PFSK-1 (cell line): ENCODE measurements at regions not wholly inside any gene's neighbourhood (a gene's known extent, or its start where the extent isn't known, plus 50 kb on each side); places are given as distances from the start of the nearest gene placed in this dataset.

Source experiments
- FOXP2 ChIP-seq: optimal IDR thresholded peaks from 2 replicates; pipeline ENCODE3; 2011; ENCODE audit warnings: borderline replicate concordance, control low read depth, inconsistent platforms; ENCODE audit not compliant: insufficient read depth; ENCODE audit errors: extremely low read length, extremely low read depth
- POLR2AphosphoS5 ChIP-seq: IDR thresholded peaks from 2 replicates; pipeline ENCODE4 v1.6.1; 2012; ENCODE audit warnings: low read depth, mild to moderate bottlenecking, control low read depth, low read length, moderate library complexity
- SIN3A ChIP-seq: IDR thresholded peaks from 2 replicates; pipeline ENCODE4 v1.6.1; 2012; ENCODE audit warnings: mild to moderate bottlenecking, low read length, moderate library complexity, borderline replicate concordance; ENCODE audit not compliant: insufficient read depth
- TAF1 ChIP-seq: IDR thresholded peaks from 2 replicates; pipeline ENCODE4 v1.6.1; 2012; ENCODE audit warnings: low read length, control low read depth, borderline replicate concordance; ENCODE audit not compliant: insufficient read depth
- TF ChIP-seq, protein P1 (sequence below), 2 experiments: IDR thresholded peaks; 2 replicates each; pipeline versions ENCODE4 v1.6.1 to v1.8.0; 2011 to 2012; ENCODE audit warnings: low read depth in 2 of 2, low read length in 2 of 2, control low read depth in 1 of 2, inconsistent platforms in 1 of 2, mild to moderate bottlenecking in 1 of 2, moderate library complexity in 1 of 2; ENCODE audit not compliant: insufficient read depth in 1 of 2

DNA sequence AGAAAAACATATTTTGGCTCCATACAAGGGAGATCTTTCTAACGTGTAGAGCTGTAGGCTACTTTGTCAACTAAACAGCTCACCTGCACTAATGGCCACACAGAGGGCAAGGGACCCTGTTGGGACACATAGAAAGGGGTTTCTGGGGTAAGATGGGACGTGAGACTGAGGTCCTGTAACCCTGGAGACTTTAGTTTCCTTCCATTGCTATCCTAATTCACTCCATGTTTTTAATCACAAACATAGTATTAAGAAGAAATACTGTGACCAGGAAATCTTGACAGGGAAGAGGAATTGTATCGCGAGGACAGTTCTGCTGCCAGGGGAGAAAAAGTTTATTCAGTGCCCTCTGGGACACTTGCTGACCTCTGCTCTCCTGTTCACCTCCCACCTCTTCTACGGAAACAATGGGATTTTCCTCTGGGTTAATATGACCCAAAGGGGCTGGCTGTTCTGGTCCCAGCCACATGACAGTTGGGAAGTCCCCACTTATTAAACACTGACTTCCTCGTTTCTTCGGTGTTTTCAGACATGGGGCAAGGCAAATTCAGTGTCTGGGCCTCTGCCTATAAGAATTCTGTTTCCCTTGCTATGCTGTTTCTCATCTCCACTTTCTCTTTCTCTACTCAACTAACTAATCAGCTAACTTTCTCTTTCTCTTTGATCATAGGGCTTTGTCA, 106.9 kb upstream of the SEMA6A start:
- no peak for TF ChIP-seq SIN3A
- no peak for TF ChIP-seq TAF1
- no peak for TF ChIP-seq FOXP2
- TF ChIP-seq, protein P1, sequence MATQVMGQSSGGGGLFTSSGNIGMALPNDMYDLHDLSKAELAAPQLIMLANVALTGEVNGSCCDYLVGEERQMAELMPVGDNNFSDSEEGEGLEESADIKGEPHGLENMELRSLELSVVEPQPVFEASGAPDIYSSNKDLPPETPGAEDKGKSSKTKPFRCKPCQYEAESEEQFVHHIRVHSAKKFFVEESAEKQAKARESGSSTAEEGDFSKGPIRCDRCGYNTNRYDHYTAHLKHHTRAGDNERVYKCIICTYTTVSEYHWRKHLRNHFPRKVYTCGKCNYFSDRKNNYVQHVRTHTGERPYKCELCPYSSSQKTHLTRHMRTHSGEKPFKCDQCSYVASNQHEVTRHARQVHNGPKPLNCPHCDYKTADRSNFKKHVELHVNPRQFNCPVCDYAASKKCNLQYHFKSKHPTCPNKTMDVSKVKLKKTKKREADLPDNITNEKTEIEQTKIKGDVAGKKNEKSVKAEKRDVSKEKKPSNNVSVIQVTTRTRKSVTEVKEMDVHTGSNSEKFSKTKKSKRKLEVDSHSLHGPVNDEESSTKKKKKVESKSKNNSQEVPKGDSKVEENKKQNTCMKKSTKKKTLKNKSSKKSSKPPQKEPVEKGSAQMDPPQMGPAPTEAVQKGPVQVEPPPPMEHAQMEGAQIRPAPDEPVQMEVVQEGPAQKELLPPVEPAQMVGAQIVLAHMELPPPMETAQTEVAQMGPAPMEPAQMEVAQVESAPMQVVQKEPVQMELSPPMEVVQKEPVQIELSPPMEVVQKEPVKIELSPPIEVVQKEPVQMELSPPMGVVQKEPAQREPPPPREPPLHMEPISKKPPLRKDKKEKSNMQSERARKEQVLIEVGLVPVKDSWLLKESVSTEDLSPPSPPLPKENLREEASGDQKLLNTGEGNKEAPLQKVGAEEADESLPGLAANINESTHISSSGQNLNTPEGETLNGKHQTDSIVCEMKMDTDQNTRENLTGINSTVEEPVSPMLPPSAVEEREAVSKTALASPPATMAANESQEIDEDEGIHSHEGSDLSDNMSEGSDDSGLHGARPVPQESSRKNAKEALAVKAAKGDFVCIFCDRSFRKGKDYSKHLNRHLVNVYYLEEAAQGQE (IDR thresholded peaks at IDR 0.05; ENCODE audit: insufficient read depth in 1 of 2, low read depth in 2 of 2, low read length in 2 of 2): no peak
- TF ChIP-seq POLR2AphosphoS5: no peak

DNA sequence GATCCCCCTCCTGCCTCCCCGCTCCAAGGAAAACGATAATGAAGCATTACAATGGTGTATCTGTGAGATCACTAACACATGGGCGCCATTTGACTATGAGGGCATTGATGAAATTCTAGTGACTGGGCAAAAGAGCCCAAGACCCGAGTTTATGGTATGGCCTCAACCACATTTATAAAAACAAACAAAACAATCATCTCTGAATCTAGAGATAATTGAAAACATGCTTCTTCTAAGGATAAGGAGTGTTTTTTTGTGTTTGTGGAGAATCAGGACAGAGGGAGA, 100.9 kb upstream of the SEMA6A start:
- TF ChIP-seq TAF1: no peak
- TF ChIP-seq SIN3A: no peak
- TF ChIP-seq, protein P1 (IDR thresholded peaks at IDR 0.05; ENCODE audit: insufficient read depth in 1 of 2, low read depth in 2 of 2, low read length in 2 of 2): no peak
- no peak for TF ChIP-seq POLR2AphosphoS5
- TF ChIP-seq FOXP2: no peak

DNA sequence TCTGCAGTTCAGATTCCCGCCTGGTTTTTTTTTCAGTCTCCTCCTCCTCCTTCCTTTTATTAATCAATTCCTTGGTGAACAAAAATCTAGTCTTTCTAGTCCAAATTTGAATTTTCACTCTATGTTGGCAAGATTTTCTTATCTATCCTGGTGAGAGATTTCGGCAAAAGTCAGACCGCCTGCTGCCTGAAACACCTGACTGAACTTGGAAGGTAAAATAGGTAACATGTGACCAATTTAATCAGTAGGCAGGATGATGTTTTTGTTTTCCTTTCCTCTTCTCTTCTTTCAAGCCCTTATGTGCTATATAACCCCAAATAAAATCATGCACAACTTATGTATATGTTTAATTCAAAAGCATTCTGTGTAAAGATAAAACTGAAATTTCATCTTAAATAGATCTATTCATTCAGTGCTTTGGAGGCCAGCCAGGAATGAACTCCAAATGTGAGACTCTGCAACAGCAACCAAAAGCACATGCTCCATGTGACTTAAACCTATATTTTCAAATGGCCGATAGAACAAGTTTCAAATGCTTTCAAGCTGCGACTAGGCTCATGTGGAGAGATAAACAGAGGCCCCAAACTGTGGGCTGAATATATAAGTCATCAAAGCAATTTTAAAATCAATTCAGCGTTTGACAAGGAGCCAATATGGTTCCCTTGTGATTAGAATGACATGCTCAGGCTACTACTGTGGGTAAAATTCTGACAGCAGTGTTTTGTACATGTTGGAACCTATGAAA, 100.4 kb upstream of the SEMA6A start:
- TF ChIP-seq TAF1 (no peak), SIN3A (no peak), POLR2AphosphoS5 (no peak)
- TF ChIP-seq, protein P1 (IDR thresholded peaks at IDR 0.05; ENCODE audit: insufficient read depth in 1 of 2, low read depth in 2 of 2, low read length in 2 of 2): no peak

DNA sequence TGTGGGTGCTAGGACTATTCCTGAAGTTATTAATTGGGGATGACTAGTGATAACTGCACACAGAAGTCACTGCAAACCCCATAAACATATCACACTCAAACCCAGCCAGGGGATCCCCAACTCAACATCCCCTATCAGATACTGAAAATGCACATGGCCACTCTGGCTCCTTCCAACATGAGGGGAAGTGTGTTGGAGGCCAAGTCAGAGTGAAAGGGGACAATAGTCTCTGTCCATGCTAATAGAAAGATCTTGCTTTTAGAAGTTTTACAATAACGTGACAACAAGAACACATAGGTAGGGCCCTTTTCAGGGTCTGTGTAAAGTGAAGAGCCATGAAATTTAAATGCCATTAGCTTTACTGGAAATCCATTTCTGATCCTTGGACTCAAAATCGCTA, 98.8 kb upstream of the SEMA6A start:
- no peak for TF ChIP-seq SIN3A

DNA sequence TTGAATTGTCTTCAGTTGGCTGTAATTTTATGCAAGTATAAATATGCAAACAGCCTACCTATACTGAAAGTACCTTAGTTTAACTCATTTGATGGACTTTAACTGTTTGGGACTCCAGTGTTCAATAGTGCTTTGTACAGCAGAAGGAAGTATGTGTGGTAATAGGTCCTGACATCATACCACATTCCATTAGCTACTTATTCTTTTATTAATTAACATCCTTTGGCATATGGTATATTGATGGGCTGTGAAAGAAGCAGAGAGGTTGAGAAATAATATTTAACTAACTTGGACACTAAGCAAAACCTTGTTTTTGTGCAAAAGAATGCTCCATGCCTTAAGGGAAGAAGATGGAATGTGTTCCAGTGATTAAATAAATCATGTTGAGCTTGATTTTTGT, 97.6 kb upstream of the SEMA6A start:
- TF ChIP-seq FOXP2 (no peak), TAF1 (no peak), SIN3A (no peak), POLR2AphosphoS5 (no peak)
- TF ChIP-seq, protein P1 (IDR thresholded peaks at IDR 0.05; ENCODE audit: insufficient read depth in 1 of 2, low read depth in 2 of 2, low read length in 2 of 2): no peak
